GM19023 (cell line): ENCODE measurements at regions not wholly inside any gene's neighbourhood (a gene's known extent, or its start where the extent isn't known, plus 50 kb on each side); places are given as distances from the start of the nearest gene placed in this dataset.

ENCODE experiments used
- ATAC-seq: cut with Tn5 transposase; IDR thresholded peaks from one replicate; pipeline ENCODE4 v1.9.1; 2021; ENCODE audit warnings: mild to moderate bottlenecking, moderate library complexity; ENCODE audit not compliant: unreplicated experiment

DNA sequence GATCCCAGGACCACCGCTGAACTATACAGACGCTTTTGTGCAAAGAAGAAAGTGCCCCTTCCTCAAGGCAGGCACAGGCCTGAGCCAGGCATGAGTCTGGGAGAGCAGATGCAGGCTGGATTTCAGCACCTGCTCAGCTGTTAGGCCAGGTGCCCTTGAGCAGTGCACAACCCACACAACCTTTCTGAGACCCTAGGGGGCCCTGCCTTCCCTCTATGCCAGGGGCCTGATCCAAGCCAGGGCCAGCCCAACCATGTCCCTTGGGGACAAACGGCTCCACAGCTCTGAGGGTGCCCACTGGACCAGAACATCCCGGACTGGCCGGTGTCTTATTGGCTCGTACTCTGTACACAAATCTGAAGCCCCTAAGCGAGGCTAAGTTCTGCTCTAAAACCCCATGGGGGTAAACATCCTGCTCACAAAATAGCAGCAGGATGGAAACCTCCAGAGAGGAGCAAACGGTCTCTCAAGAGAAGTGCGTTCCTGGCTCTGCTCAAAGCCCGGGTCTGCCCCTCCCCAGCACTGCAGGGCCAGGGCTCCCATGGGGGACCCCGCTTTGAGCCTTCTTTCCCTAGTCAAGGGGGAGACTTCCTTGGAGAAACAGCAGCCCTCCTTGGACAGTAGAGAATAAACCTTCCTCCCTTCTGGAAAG lies 275.1 kb downstream of the NPHP4 start:
- ATAC-seq, result no peak

DNA sequence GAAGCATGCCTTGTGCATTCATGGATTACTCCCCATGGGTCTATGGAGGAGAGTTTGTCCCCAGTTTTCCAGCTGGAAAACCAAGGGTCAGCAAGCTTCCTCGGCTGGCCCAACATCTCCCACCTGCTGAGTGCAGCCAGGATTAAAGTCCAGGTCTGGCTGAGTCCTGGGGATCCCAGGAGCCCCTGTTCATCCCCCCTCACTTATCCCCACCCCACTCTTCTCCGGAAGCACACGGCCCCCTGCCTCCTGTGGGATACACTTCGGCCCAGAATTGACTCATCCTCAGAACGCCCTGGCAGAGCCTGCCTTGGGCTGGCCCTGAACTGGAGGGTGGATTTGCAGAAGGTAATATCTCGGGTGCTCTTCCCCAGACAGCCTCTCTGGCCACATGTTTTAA lies 276.1 kb downstream of the NPHP4 start:
- no peak for ATAC-seq

DNA sequence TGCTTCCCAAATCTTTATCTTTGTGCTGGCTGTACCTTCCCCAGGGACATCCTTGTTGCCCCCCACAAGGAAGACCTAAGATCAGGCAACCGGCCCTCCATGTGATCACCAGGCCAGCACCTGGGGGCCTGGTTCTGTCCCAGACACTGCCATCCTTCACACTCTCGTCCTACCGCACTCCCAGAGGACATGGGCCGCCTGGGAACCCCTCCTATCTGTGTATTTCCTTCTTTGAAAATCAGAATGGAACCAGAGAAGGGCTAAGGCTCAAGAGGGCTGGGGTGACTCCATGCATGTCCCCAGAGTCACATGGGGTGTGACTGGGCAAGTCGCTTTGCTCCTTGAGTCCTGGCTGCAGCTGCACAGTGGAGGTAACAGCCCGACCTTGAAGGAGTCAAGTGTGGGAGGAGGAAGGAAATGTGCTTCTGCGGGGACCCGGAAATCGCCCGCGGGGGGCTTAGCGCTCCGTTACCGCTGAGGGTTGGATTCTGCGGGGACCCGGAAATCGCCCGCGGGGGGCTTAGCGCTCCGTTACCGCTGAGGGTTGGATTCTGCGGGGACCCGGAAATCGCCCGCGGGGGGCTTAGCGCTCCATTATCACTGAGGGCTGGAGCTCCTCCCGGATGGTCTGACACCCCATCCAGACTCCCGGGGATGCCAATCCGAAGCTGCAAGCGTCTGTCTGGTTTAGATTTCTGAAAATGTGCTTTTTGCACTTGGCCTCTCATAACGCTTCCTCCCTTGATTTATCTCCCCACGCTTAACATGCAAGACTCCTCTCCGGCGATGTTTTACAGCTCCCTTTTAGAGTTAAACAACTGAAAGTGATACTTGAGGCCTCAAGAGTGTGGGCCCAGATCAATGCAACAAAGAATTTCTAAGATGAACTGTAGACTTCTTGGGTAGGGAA lies 278.9 kb downstream of the NPHP4 start:
- ATAC-seq, result no peak

DNA sequence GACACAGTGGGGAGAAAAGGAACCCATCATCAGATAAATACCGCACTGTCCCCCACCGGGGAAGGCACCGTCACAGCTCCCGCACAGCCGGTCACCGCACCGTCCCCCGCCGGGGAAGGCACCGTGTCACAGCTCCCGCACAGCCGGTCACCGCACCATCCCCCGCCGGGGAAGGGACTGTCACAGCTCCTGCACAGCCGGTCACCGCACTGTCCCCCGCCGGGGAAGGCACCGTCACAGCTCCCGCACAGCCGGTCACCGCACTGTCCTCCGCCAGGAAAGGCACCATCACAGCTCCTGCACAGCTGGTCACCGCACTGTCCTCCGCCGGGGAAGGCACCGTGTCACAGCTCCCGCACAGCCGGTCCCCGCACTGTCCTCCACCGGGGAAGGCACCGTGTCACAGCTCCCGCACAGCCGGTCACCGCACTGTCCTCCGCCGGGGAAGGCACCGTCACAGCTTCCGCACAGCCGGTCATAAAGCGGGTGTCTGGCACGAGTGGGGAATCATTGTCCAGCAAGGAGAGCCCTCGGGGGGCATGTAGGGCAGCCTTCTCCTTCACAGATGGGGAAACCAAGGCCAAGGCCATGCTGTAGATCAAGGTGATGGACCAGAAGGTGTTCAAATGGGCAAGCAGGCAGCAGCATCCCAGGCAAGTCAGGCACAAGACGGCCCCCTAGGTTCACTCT lies 280.1 kb downstream of the NPHP4 start:
- no peak for ATAC-seq

DNA sequence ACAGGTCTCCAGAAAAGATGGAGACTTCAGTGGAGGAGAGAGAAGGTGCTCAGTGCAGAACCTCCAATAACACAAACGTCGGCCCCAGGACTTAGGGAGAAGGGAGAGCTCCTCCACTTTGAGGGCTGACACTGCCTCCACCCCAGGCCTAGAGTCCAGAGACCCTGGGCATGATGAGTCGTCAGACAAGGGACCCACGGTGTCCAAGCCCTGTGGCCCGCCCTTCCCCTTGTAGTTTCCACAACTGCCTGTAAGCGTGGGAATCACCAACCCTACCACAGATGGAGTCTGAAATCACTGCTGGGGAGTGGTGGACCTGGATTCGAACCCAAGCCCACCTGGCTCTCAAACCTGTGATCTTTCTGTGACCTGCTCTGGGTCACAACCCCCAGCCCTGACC lies 281.1 kb downstream of the NPHP4 start:
- no peak for ATAC-seq

DNA sequence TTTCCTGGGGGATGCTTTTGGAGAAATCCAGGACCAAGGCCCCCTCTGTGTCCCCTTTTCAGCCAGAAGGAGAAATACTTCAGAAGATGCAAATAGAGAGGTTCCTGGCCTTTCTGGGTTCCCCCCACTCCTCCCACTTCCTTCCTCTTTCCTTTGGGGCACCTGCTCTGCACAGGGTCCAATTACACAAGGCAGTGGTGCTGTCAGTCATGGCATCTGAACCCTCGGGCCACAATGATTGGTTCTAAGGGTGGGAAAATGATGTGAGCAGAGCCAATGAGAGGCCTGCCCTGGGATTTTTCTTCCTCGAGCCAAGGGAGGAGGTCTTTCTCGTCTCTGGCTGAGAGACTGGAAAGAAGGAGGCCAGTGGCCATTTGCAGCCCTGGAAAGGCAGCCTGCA lies 282.2 kb downstream of the NPHP4 start:
- no peak for ATAC-seq

DNA sequence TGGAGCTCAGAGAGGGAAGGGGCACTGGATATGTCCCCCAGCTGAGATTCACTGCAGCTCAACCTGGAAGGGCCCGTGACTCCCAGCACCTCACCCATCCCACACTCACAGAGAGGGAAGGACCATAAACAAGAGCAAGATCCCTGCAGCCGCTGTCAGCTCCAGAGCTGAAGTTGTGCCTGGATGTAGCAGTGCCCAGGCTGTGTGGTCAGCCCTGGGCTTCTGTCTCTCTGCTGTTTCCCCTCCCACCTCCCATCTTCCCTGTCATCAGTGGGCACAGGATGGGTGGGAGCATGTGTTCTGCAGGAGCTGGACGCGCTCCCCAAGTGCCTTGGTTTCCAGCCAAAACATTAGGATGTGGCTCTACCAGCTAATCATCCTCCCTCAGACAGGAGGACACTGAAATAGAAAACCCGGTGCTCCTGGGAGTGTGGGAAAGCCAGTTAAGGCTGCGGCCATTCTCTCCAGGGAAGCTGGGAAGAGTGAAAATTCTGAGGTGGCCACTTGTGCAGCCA lies 282.7 kb downstream of the NPHP4 start:
- no peak for ATAC-seq

DNA sequence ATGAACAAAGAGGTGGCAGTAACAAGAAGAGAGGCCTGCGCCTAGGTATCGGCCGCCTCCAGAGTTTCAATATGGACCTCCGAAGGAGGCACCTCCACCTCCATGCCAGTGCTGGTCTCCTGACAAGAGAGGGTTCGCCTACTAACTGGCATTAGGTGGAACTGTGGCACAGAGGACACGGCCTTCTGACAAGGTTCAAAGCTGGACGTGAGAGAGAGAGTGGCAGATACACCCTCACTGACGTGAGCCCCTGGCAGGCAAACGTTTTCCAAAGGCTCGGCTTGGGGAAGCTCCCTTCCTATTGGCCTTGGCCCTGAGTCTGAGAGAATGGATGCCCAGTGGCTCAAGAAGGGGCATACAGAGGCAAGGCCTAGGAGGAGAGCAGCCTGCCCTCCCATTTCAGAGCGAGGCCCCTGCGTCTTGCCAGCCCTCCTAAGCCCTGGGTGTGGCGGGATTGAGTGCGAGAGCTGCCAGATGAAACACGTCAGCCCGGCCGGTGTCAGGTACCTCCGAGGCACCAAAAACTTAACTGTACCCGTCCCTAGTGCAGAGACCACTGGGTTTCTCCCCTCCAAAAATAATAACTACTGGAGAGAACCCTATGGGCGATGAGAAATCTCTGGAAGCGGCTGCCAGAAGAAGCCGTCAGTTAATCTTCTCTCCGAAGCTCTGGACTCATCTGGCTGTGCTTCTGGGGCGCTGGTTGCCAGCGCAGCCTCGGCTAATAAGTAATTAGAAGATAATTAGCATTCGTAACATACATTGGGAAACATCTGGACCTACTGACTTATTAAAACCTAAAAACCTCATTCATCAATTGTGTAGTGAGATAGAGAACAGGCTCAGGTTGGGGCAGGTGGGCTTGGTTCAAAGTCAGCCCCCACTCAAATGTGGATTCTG lies 283.6 kb downstream of the NPHP4 start:
- no peak for ATAC-seq

DNA sequence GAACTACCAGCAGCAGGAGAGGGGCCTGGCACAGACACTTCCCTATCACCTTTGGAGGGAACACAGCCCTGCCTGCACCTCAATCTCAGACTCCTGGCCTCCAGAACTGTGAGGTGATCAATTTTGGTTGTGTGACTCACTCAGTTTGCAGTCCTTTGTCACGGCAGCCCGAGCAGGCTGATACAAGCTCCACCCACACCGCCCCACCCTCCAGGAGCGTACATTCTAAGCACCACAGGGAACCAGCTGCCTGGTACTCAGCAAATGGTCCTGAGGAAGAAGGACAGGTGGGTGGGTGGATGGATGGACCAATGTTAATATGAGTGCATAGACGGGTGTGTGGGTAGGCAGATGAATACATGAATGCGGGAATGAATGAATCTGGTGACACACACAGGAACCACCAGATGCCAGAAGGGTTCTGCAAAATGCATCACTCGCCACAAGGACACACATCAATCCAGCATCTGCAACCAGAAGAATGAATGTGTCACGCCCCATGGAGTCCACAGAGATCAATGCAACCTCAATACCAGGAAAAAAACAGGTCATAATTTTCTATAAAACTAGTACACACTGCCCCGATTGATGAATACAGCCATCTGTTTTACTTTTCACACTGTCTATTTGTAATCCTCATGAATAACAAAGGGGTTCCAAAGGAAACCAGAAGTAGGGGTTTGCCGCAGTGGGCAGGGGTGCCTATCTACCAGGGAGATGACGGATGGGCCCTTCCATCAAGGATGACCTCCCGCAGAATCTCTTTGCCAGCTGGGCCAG lies 284.5 kb downstream of the NPHP4 start:
- ATAC-seq, result no peak

DNA sequence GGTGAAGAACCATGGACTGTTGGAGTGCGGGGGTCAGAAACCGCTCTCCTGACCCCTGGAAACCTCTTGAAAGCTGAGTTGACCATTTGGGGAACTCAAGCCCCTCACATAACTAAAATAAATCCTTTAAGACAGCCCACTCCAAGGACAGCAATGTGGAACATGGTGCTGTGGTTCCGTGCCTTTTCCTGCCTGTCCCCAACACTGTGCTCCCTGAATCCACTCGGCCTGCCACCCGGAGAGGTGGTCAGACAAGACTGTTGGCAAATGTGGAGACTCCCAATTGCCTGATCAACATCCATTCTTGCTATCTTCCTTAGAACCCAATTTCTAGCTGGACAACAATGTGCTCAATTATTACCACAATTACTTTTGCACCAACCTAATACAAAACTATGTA lies 286.0 kb downstream of the NPHP4 start:
- ATAC-seq, result no peak

DNA sequence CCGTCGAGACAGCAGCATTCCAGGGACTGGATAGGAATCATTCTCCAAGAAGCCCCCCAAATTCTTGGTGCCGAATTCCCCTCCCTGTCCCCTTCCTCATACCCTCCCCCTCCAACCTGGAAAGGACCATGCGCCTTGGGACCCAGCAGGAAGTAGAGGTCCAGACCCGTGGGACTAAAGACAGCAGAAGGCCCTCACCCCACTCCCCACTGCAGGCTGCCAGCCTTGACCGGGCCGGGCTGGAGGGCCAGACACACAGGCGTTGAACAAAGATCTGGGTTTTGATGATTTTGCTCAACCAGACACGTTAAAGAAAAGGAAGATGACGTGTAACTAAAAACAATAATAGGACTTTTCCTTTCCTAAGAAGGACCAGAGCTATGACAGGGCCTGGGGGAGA lies 286.5 kb downstream of the NPHP4 start:
- no peak for ATAC-seq

DNA sequence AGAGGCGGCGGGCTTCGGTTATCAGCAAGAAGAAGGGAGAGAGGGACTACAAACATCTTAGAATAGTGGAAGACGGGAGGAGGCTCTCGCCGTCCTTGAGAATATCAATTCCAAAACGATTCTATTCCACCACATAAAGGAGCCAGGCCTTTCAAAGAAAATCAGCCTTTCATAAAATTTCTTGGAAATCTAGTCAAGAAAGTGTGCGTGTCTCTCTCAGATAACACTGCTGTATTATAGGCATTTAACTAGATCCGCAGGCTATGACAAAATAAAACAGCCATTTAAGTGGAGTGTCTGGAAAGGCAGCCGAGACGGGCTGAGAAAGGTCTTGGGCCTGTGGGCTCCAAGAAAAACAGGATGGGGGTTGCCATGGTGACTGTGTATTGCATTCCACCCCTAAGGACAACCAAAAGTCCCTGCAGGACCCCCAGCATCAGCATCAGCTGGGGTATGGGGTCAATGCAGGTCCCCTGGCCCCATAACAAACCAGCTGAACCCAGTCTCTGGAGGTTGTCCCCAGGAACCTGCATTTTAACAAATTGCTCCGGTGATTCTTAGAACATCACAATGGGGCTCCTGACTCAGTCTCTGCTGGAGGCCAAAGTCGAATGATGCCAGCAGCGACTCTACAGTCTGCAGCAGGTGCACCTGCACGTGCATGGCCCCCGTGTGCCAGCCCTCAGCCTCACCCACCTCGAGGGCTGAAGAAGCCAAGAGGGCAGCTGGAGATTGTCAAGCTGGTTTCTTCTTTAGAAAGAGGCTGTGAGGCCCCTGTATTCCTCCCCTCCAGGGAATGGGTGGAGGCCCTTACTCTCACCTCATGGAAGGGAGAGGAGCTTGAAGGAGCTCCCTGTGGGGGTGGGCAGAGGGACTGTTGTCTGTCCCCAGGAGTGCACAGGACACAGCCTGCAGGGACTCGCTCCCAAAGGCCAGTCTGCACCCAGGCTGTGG lies 287.4 kb downstream of the NPHP4 start:
- ATAC-seq, result no peak

DNA sequence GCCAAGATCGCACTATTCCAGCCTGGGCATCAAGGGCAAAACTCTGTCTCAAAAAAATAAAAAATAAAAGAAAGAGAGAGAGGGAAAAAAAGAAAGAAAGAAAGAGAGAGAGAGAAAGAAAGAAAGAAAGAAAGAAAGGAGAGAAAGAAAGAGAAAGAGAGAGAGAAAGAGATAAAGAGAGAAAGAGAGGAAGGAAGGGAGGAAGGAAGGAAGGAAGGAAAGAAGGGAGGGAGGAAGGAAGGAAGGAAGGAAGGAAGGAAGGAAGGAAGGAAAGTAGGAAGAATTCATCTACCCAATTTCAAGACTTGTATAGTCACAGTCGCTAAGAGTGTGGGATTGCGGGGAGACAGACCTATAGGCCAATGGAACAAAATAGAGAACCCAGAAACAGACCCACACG lies 290.6 kb downstream of the NPHP4 start:
- no peak for ATAC-seq

DNA sequence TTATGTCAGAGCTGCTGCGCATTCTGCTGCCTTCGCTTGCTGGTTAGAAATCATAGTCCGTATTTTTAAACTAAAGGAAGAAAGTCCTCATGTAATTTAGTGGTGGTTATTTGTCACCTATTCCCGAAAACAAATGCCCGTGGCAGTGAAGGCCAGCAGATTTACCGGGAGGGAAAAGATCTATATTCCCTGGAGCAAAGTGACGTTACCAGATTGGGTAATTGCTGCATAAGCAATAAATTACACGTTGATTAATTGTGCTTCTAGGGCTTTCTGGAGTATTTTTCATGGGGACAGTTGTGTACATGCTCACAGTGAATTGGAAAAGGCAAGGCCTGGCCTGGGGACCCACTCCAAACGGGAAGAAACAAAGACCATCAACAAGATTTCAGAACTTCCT lies 298.7 kb downstream of the NPHP4 start:
- no peak for ATAC-seq

DNA sequence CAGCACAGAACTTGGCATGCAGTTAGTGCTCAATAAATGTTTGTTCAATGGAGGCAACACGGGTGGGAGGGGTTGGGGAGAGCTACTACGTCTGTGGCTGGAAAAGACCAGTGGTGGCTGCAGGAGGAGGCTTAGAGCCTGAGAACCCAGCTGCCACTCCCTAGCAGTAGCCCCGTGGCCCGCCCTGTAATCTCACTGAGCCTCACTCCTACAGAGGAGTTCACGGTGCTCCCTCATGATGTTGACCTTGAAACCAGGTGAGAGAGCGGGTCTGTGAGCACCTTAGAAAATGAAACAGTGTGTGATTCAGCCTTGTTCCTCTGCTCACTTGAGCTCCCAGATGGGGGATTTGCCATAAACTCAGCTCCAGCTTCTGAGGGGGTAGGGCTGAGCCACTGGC lies 299.6 kb downstream of the NPHP4 start:
- ATAC-seq, result no peak

DNA sequence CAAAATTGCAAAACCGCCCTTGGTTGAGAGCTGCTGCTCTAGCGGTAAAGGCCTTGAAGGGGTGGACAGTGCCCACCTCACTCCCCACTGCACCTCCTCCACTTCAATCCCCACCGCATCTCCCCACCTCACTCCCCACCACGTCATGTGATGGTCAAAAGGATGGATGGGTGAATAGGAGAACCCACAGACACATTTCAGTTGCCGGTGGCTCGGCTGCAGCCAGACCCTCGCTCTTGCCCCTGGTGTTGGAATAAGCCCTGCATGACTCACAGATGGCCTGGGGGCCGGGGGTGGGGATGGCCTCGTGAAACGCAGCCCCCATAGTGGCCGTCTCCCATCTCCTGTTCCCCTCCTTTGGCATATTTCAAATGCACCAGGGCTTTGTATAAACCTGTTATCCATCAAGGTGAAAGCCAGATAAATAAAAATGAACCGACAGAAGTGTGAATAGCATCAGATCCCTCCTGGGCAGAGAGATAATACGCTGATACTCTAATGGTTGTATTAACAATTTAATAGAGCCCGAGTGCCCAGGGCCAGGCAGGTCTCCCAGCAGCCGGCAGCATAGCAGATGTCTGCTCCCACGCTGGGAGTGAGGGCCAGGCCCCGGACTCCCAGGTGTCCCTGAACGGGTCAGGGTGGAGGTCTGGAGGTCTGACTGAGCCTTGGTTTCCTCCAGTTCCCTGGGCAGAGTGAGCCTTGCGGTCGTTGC lies 300.3 kb downstream of the NPHP4 start:
- no peak for ATAC-seq

DNA sequence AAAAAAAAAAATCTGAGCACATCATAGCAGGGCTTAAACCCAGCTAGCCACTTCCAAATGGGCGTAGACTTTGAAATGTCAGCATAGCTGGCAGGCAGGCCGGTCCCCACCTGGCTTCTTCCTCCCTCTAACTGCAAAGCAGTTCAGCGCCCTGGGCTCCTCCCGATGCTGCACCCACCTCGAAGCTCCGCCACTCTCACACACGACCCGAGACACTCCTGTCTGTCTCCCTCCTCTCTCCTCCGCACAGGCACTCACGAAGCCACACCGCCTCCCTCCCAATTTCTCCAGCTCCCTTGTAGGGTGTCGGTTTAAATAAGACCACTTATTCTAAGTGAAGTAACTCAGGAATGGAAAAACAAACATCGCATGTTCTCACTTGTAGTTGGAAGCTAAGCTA lies 301.3 kb downstream of the NPHP4 start:
- no peak for ATAC-seq

DNA sequence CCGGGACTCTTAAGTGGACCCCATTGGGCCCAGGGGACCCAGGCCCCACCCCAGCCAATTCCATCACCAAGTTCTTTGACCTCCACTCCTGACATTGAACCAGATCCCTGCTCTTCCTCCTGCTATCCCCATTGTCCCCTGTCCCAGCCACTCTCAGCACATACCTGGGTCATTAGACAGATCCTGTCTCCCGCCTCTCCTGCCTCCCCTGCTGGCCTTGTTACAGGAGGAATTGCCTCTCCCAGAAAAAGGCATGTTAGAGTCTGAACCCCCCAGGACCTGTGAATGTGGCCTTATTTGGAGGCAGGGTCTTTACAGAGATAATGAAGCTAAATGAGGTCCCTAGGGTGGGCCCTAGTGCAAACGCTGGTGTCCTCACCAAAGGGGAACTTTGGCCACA lies 301.9 kb downstream of the NPHP4 start:
- no peak for ATAC-seq
